Thyroid gland (tissue), 4 donors: ENCODE measurements at regions not wholly inside any gene's neighbourhood (a gene's known extent, or its start where the extent isn't known, plus 50 kb on each side); places are given as distances from the start of the nearest gene placed in this dataset.
"Not testable (repeated sequence)": the region's sequence is repeated elsewhere in the genome, so short reads cannot be mapped to it uniquely, and the experiment has no call there.

ENCODE experiments used
- DNase-seq, 2 donors: peaks; one replicate each; pipeline ENCODE4 v3.0.0-alpha.2; 2019
- H3K27ac ChIP-seq, 3 donors: fragments of 200-600 bp; sonication (generic); 1 replicate in 2 of 3; 2 replicates in 1 of 3; pipeline ENCODE4 v1.5.1; 2016 to 2019; ENCODE audit warnings: mild to moderate bottlenecking in 1 of 3, moderate library complexity in 1 of 3
- H3K27me3 ChIP-seq: fragments of 200-600 bp; sonication (generic); one replicate; pipeline ENCODE4 v1.5.1; 2019
- H3K36me3 ChIP-seq, 2 donors: fragments of 200-600 bp; sonication (generic); one replicate each; pipeline ENCODE4 v1.5.1; 2016 to 2019
- H3K4me1 ChIP-seq, 2 donors: fragments of 200-600 bp; sonication (generic); one replicate each; pipeline ENCODE4 v1.5.1; 2017 to 2019
- H3K4me3 ChIP-seq, 3 donors: fragments of 200-600 bp; sonication (generic); replicated peaks in 1 of 3; 1 replicate in 2 of 3; 2 replicates in 1 of 3; pipeline ENCODE4 v1.5.1; 2016; ENCODE audit warnings: mild to moderate bottlenecking in 1 of 3
- H3K9me3 ChIP-seq: fragments of 200-600 bp; sonication (generic); one replicate; pipeline ENCODE4 v1.5.1; 2017
- POLR2A ChIP-seq, 2 donors: fragments of 450-650 bp; IDR thresholded peaks; one replicate each; pipeline ENCODE4 v1.6.1; 2017; ENCODE audit warnings: antibody characterized with exemption in 2 of 2, mild to moderate bottlenecking in 2 of 2, moderate library complexity in 1 of 2
- WGBS, 2 donors: methylation state at CpG; one replicate each; pipeline ENCODE4 v1.1.5; 2017; 5-methylcytosine and 5-hydroxymethylcytosine counted together
- intact Hi-C: fragments of 100-400 bp; cut with DNase I; formaldehyde crosslinking; loops from one replicate; pipeline ENCODE4 v1.15.1; 2023
- TF ChIP-seq, protein P1 (sequence below), 6 experiments: fragments of 200-600 bp in 3 of 6; fragments of 450-650 bp in 3 of 6; sonication (generic) in 3 of 6; IDR thresholded peaks; one replicate each; pipeline ENCODE4 v1.5.1; 2016 to 2019; ENCODE audit warnings: antibody characterized with exemption in 6 of 6, mild to moderate bottlenecking in 2 of 6, inconsistent platforms in 1 of 6, moderate library complexity in 1 of 6

DNA sequence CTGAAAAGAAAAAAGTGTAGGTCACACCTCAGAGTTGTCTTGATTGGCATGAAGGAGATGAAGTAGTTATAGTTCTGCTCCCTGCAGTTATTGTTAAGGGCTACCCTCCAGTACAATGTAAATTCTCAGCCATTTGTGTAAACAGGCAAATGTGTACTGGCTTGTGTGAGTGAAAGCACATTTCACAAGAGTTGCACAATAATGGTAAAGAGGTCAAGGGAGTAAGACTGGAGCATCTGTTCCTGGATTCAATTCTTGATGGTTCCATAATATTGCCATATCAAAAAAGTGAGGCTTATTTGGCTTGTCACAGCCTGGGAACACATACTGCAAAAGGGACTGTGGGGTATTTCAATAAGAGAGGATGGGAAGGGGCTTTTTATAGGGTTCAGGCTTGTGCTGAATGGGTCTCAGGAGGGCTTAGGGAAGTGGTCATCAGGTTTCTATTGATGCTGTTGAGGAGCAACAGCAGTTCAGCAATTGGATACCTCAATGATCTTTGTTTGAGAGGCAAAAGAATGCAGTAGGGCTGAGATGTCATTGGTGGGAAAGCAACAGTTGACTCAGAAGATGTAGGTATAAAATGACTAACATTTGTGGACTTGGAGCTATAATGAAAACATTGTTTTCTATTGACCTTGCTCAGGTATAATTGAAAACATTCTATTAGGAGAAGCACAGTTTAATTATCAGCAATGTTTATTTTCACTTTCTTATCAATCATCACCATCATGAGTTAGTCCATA lies 402.6 kb downstream of the BCKDHB start:
- DNase-seq = no peak
- H3K9me3 ChIP-seq = no peaks in the 10 kb centered on the region
- H3K27me3 ChIP-seq = no peaks in the 10 kb centered on the region
- no peak overlapping the region for H3K4me3 ChIP-seq
- H3K27ac ChIP-seq = no peak overlapping the region
- no peaks in the 10 kb centered on the region for H3K4me1 ChIP-seq
- TF ChIP-seq POLR2A (IDR thresholded peaks at IDR 0.05) = no peak
- TF ChIP-seq, protein P1, sequence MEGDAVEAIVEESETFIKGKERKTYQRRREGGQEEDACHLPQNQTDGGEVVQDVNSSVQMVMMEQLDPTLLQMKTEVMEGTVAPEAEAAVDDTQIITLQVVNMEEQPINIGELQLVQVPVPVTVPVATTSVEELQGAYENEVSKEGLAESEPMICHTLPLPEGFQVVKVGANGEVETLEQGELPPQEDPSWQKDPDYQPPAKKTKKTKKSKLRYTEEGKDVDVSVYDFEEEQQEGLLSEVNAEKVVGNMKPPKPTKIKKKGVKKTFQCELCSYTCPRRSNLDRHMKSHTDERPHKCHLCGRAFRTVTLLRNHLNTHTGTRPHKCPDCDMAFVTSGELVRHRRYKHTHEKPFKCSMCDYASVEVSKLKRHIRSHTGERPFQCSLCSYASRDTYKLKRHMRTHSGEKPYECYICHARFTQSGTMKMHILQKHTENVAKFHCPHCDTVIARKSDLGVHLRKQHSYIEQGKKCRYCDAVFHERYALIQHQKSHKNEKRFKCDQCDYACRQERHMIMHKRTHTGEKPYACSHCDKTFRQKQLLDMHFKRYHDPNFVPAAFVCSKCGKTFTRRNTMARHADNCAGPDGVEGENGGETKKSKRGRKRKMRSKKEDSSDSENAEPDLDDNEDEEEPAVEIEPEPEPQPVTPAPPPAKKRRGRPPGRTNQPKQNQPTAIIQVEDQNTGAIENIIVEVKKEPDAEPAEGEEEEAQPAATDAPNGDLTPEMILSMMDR (IDR thresholded peaks at IDR 0.05) = no peak
- no peaks in the 10 kb centered on the region for H3K36me3 ChIP-seq
- intact Hi-C loops = no loop called here

DNA sequence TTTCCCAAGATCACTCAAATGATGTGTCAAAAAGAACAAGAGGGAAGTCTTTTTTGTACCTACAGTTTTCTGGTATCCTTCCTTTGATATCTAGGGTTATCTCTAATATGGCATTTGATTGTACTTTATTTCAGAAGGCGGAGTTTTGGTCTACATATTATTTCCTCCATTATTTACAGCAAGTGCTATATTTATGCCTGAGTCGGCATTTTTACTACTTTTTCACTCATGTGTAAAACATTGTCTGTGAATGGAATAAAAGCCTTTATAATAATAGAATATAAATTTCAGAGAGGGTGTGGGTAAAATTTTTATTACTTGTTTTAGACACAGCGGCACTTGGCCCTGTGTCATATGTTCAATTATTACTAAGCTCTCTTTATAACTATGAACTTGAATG lies 398.4 kb downstream of the BCKDHB start:
- no peak for TF ChIP-seq POLR2A (IDR thresholded peaks at IDR 0.05)
- TF ChIP-seq, protein P1 (IDR thresholded peaks at IDR 0.05) = no peak

DNA sequence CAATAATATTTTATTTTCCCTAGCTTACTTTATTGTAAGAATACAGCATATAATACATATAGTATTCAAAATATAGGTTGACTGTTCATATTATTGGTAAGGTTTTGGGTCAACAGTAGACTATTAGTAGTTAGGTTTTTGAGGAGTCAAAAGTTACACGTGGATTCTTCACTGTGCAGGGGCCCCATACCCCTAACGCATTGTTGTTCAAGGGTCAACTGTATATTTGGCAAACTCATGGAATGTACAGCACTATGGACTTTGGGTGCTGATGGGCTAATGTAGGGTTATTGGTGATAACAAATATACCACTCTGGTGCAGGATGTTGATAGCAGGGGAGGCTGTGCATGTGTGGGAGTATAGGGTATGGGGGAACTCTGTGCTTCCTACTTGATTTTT lies 397.2 kb downstream of the BCKDHB start:
- no peak for TF ChIP-seq POLR2A (IDR thresholded peaks at IDR 0.05)
- TF ChIP-seq, protein P1 (IDR thresholded peaks at IDR 0.05) = no peak
- Histone ChIP-seq H3K27ac (no peak overlapping the region), H3K27me3 (no peaks in the 10 kb centered on the region), H3K4me3 (no peak overlapping the region), H3K36me3 (no peaks in the 10 kb centered on the region), H3K9me3 (no peaks in the 10 kb centered on the region), H3K4me1 (no peaks in the 10 kb centered on the region)
- intact Hi-C loops = no loop called here
- DNase-seq = no peak
- WGBS, 2 donors = 86 to 90% methylated on average over 2 of the region's 2 CpGs

More for the DNA sequence above, 398.4 kb downstream of the BCKDHB start:
- no peak overlapping the region for H3K27ac ChIP-seq
- no peaks in the 10 kb centered on the region for H3K9me3 ChIP-seq
- no peaks in the 10 kb centered on the region for H3K4me1 ChIP-seq
- no peaks in the 10 kb centered on the region for H3K36me3 ChIP-seq
- WGBS, 2 donors = 80 to 96% methylated on average over 3 of the region's 3 CpGs
- no peak for DNase-seq
- no peaks in the 10 kb centered on the region for H3K27me3 ChIP-seq
- H3K4me3 ChIP-seq = no peak overlapping the region
- intact Hi-C loops = no loop called here

DNA sequence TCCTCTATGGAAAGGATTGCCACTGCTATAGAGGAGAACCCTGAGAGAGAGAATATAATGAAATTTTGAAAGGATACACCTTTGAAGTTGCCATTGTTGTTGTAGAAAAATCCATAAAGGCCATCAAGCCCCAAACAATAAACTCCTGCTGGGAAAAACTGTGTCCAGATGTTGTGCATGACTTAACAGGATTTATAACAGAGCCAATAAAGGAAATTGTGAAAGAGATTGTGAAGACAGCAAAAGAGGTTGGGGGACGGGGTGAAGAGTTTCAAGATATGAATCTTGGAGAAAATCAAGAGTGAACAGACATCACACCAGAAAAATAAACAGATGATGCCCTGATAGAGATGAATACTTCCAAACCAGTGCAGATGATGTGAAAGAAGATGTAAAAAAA lies 396.4 kb downstream of the BCKDHB start:
- Histone ChIP-seq H3K9me3 (no peaks in the 10 kb centered on the region), H3K4me3 (no peak overlapping the region), H3K27me3 (no peaks in the 10 kb centered on the region), H3K4me1 (no peaks in the 10 kb centered on the region), H3K27ac (no peak overlapping the region), H3K36me3 (no peaks in the 10 kb centered on the region)
- TF ChIP-seq POLR2A (IDR thresholded peaks at IDR 0.05) = no peak
- TF ChIP-seq, protein P1 (IDR thresholded peaks at IDR 0.05) = no peak
- 84 to 88% methylated on average over 1 of the region's 1 CpG for WGBS, 2 donors
- intact Hi-C loops = no loop called here
- no peak for DNase-seq

DNA sequence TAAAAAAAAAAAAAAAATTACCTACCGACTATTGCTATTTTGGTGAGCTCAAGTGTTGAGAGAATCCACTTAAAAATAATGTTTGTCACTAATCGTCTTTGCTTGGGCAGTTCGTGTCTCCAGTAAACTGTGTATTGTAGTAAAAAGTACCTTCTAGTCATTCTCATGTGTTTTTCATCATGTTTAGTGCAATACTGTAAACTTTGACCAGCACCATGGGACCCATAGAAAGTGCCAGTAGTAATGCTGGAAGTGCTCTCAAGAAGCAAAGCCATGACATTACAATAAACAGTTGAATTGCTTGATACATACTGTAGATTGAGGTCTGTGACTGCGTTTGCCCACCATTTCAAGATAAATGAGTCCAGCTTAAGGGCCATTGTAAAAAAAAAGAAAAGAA lies 395.2 kb downstream of the BCKDHB start:
- no peaks in the 10 kb centered on the region for H3K9me3 ChIP-seq
- H3K36me3 ChIP-seq = no peaks in the 10 kb centered on the region
- DNase-seq = no peak
- 55 to 65% methylated on average over 4 of the region's 4 CpGs for WGBS, 2 donors
- intact Hi-C loops = no loop called here
- H3K27me3 ChIP-seq = no peaks in the 10 kb centered on the region
- no peak overlapping the region for H3K27ac ChIP-seq
- no peaks in the 10 kb centered on the region for H3K4me1 ChIP-seq
- no peak overlapping the region for H3K4me3 ChIP-seq
- TF ChIP-seq POLR2A (IDR thresholded peaks at IDR 0.05) = no peak
- TF ChIP-seq, protein P1 (IDR thresholded peaks at IDR 0.05) = no peak

DNA sequence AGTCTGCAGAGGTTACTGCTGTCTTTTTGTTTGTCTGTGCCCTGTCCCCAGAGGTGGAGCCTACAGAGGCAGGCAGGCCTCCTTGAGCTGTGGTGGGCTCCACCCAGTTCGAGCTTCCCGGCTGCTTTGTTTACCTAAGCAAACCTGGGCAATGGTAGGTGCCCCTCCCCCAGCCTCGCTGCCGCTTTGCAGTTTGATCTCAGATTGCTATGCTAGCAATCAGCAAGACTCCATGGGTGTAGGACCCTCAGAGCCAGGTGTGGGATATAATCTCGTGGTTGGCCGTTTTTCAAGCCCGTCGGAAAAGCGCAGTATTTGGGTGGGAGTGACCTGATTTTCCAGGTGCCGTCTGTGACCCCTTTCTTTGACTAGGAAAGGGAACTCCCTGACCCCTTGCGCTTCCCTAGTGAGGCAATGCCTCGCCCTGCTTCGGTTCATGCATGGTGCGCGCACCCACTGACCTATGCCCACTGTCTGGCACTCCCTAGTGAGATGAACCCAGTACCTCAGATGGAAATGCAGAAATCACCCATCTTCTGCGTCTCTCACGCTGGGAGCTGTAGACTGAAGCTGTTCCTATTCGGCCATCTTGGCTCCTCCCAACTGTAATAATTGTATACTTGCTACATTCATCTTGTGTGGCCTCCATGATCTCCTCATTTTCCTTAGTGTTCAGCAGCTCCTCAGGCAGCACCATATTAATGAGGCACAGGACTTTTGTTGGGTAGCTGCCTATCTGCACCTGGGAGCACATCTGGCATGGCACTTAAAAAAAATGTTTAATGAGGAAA lies 391.4 kb downstream of the BCKDHB start:
- H3K27me3 ChIP-seq, DNase-seq, H3K9me3 ChIP-seq, H3K36me3 ChIP-seq, H3K4me1 ChIP-seq, intact Hi-C loops, H3K27ac ChIP-seq, H3K4me3 ChIP-seq: not testable (repeated sequence)
- 90 to 96% methylated on average over 10 to 15 of the region's 18 CpGs for WGBS, 2 donors
